ENCODE measurements at regions not wholly inside any gene's neighbourhood (a gene's known extent, or its start where the extent isn't known, plus 50 kb on each side); places are given as distances from the start of the nearest gene placed in this dataset.
"Not testable (repeated sequence)": the region's sequence is repeated elsewhere in the genome, so short reads cannot be mapped to it uniquely, and the experiment has no call there.

- H3K4me1 ChIP-seq (ENCODE audit: control insufficient read depth, insufficient read depth, low read length); H3K27me3 ChIP-seq (ENCODE audit: control insufficient read depth, insufficient read depth, low read length, poor library complexity, severe bottlenecking); H3K36me3 ChIP-seq (ENCODE audit: control insufficient read depth, insufficient read depth, low read length); H3K9me3 ChIP-seq (ENCODE audit: control insufficient read depth, low read length); H3K27ac ChIP-seq (ENCODE audit: insufficient read depth, low read depth, low read length, poor library complexity, severe bottlenecking): not testable (repeated sequence)
- WGBS, 2 experiments: 70 to 72% methylated on average over 35 of the region's 35 CpGs
- H3K4me3 ChIP-seq (ENCODE audit: insufficient read depth, low read depth, low read length): peak overlapping the region; percentile 20
Observed at GRCh38 chr3:17860840-17861471, 118.5 kb upstream of the TBC1D5 start.

GRCh38 chr3:17852217-17852616 lies 109.8 kb upstream of the TBC1D5 start:
- Histone ChIP-seq H3K4me3 (ENCODE audit: insufficient read depth, low read depth, low read length) (no peak overlapping the region), H3K27me3 (ENCODE audit: control insufficient read depth, insufficient read depth, low read length, poor library complexity, severe bottlenecking) (no peaks in the 10 kb centered on the region), H3K36me3 (ENCODE audit: control insufficient read depth, insufficient read depth, low read length) (no peaks in the 10 kb centered on the region), H3K27ac (ENCODE audit: insufficient read depth, low read depth, low read length, poor library complexity, severe bottlenecking) (no peak overlapping the region), H3K4me1 (ENCODE audit: control insufficient read depth, insufficient read depth, low read length) (peaks cover 6% of the 10 kb centered on the region), H3K9me3 (ENCODE audit: control insufficient read depth, low read length) (no peaks in the 10 kb centered on the region)
- 92 to 97% methylated on average over 1 of the region's 1 CpG for WGBS, 2 experiments

- H3K4me3 ChIP-seq (ENCODE audit: insufficient read depth, low read depth, low read length): no peak overlapping the region
- H3K4me1 ChIP-seq (ENCODE audit: control insufficient read depth, insufficient read depth, low read length): peaks cover 6% of the 10 kb centered on the region
- no peak overlapping the region for H3K27ac ChIP-seq (ENCODE audit: insufficient read depth, low read depth, low read length, poor library complexity, severe bottlenecking)
- H3K36me3 ChIP-seq (ENCODE audit: control insufficient read depth, insufficient read depth, low read length): no peaks in the 10 kb centered on the region
- H3K9me3 ChIP-seq (ENCODE audit: control insufficient read depth, low read length): no peaks in the 10 kb centered on the region
- H3K27me3 ChIP-seq (ENCODE audit: control insufficient read depth, insufficient read depth, low read length, poor library complexity, severe bottlenecking): no peaks in the 10 kb centered on the region
Observed at GRCh38 chr3:17850448-17850847, 108.0 kb upstream of the TBC1D5 start.

- Histone ChIP-seq H3K9me3 (ENCODE audit: control insufficient read depth, low read length) (no peaks in the 10 kb centered on the region), H3K4me1 (ENCODE audit: control insufficient read depth, insufficient read depth, low read length) (peaks cover 6% of the 10 kb centered on the region), H3K27me3 (ENCODE audit: control insufficient read depth, insufficient read depth, low read length, poor library complexity, severe bottlenecking) (no peaks in the 10 kb centered on the region), H3K27ac (ENCODE audit: insufficient read depth, low read depth, low read length, poor library complexity, severe bottlenecking) (no peak overlapping the region), H3K36me3 (ENCODE audit: control insufficient read depth, insufficient read depth, low read length) (no peaks in the 10 kb centered on the region), H3K4me3 (ENCODE audit: insufficient read depth, low read depth, low read length) (no peak overlapping the region)
- 74 to 81% methylated on average over 3 of the region's 3 CpGs for WGBS, 2 experiments
Observed at GRCh38 chr3:17848102-17848501, 105.7 kb upstream of the TBC1D5 start.

- peaks cover 6% of the 10 kb centered on the region for H3K4me1 ChIP-seq (ENCODE audit: control insufficient read depth, insufficient read depth, low read length)
- H3K27me3 ChIP-seq (ENCODE audit: control insufficient read depth, insufficient read depth, low read length, poor library complexity, severe bottlenecking): no peaks in the 10 kb centered on the region
- no peaks in the 10 kb centered on the region for H3K9me3 ChIP-seq (ENCODE audit: control insufficient read depth, low read length)
- H3K36me3 ChIP-seq (ENCODE audit: control insufficient read depth, insufficient read depth, low read length): no peaks in the 10 kb centered on the region
- no peak overlapping the region for H3K4me3 ChIP-seq (ENCODE audit: insufficient read depth, low read depth, low read length)
- no peak overlapping the region for H3K27ac ChIP-seq (ENCODE audit: insufficient read depth, low read depth, low read length, poor library complexity, severe bottlenecking)
- WGBS, 2 experiments: 93 to 95% methylated on average over 5 of the region's 5 CpGs
Observed at GRCh38 chr3:17847156-17847555, 104.7 kb upstream of the TBC1D5 start.

GRCh38 chr3:17846466-17846865 lies 104.0 kb upstream of the TBC1D5 start:
- Histone ChIP-seq H3K9me3 (ENCODE audit: control insufficient read depth, low read length) (no peaks in the 10 kb centered on the region), H3K27me3 (ENCODE audit: control insufficient read depth, insufficient read depth, low read length, poor library complexity, severe bottlenecking) (no peaks in the 10 kb centered on the region), H3K27ac (ENCODE audit: insufficient read depth, low read depth, low read length, poor library complexity, severe bottlenecking) (no peak overlapping the region), H3K4me1 (ENCODE audit: control insufficient read depth, insufficient read depth, low read length) (peaks cover 6% of the 10 kb centered on the region), H3K36me3 (ENCODE audit: control insufficient read depth, insufficient read depth, low read length) (no peaks in the 10 kb centered on the region), H3K4me3 (ENCODE audit: insufficient read depth, low read depth, low read length) (no peak overlapping the region)
- 63 to 68% methylated on average over 4 of the region's 4 CpGs for WGBS, 2 experiments

- no peaks in the 10 kb centered on the region for H3K9me3 ChIP-seq (ENCODE audit: control insufficient read depth, low read length)
- 85 to 87% methylated on average over 5 of the region's 5 CpGs for WGBS, 2 experiments
- no peak overlapping the region for H3K27ac ChIP-seq (ENCODE audit: insufficient read depth, low read depth, low read length, poor library complexity, severe bottlenecking)
- no peaks in the 10 kb centered on the region for H3K27me3 ChIP-seq (ENCODE audit: control insufficient read depth, insufficient read depth, low read length, poor library complexity, severe bottlenecking)
- H3K36me3 ChIP-seq (ENCODE audit: control insufficient read depth, insufficient read depth, low read length): no peaks in the 10 kb centered on the region
- H3K4me3 ChIP-seq (ENCODE audit: insufficient read depth, low read depth, low read length): no peak overlapping the region
- peaks cover 6% of the 10 kb centered on the region for H3K4me1 ChIP-seq (ENCODE audit: control insufficient read depth, insufficient read depth, low read length)
Observed at GRCh38 chr3:17845026-17845812, 102.8 kb upstream of the TBC1D5 start.

- WGBS, 2 experiments: 95 to 100% methylated on average over 3 of the region's 3 CpGs
- Histone ChIP-seq H3K9me3 (ENCODE audit: control insufficient read depth, low read length) (no peaks in the 10 kb centered on the region), H3K36me3 (ENCODE audit: control insufficient read depth, insufficient read depth, low read length) (no peaks in the 10 kb centered on the region), H3K4me3 (ENCODE audit: insufficient read depth, low read depth, low read length) (no peak overlapping the region), H3K4me1 (ENCODE audit: control insufficient read depth, insufficient read depth, low read length) (peaks cover 6% of the 10 kb centered on the region), H3K27me3 (ENCODE audit: control insufficient read depth, insufficient read depth, low read length, poor library complexity, severe bottlenecking) (no peaks in the 10 kb centered on the region), H3K27ac (ENCODE audit: insufficient read depth, low read depth, low read length, poor library complexity, severe bottlenecking) (no peak overlapping the region)
Observed at GRCh38 chr3:17844236-17844635, 101.8 kb upstream of the TBC1D5 start.

- H3K27me3 ChIP-seq (ENCODE audit: control insufficient read depth, insufficient read depth, low read length, poor library complexity, severe bottlenecking): no peaks in the 10 kb centered on the region
- no peaks in the 10 kb centered on the region for H3K36me3 ChIP-seq (ENCODE audit: control insufficient read depth, insufficient read depth, low read length)
- H3K4me3 ChIP-seq (ENCODE audit: insufficient read depth, low read depth, low read length): no peak overlapping the region
- no peaks in the 10 kb centered on the region for H3K4me1 ChIP-seq (ENCODE audit: control insufficient read depth, insufficient read depth, low read length)
- H3K9me3 ChIP-seq (ENCODE audit: control insufficient read depth, low read length): no peaks in the 10 kb centered on the region
- no peak overlapping the region for H3K27ac ChIP-seq (ENCODE audit: insufficient read depth, low read depth, low read length, poor library complexity, severe bottlenecking)
- 10 to 12% methylated on average over 9 of the region's 9 CpGs for WGBS, 2 experiments
Observed at GRCh38 chr3:17841190-17841828, 98.9 kb upstream of the TBC1D5 start.

GRCh38 chr3:17840651-17841050 lies 98.2 kb upstream of the TBC1D5 start:
- no peaks in the 10 kb centered on the region for H3K9me3 ChIP-seq (ENCODE audit: control insufficient read depth, low read length)
- no peaks in the 10 kb centered on the region for H3K27me3 ChIP-seq (ENCODE audit: control insufficient read depth, insufficient read depth, low read length, poor library complexity, severe bottlenecking)
- no peaks in the 10 kb centered on the region for H3K4me1 ChIP-seq (ENCODE audit: control insufficient read depth, insufficient read depth, low read length)
- H3K4me3 ChIP-seq (ENCODE audit: insufficient read depth, low read depth, low read length): no peak overlapping the region
- no peaks in the 10 kb centered on the region for H3K36me3 ChIP-seq (ENCODE audit: control insufficient read depth, insufficient read depth, low read length)
- 88 to 94% methylated on average over 5 of the region's 5 CpGs for WGBS, 2 experiments
- H3K27ac ChIP-seq (ENCODE audit: insufficient read depth, low read depth, low read length, poor library complexity, severe bottlenecking): no peak overlapping the region
